ENCODE measurements at regions not wholly inside any gene's neighbourhood (a gene's known extent, or its start where the extent isn't known, plus 50 kb on each side); places are given as distances from the start of the nearest gene placed in this dataset.

DNA sequence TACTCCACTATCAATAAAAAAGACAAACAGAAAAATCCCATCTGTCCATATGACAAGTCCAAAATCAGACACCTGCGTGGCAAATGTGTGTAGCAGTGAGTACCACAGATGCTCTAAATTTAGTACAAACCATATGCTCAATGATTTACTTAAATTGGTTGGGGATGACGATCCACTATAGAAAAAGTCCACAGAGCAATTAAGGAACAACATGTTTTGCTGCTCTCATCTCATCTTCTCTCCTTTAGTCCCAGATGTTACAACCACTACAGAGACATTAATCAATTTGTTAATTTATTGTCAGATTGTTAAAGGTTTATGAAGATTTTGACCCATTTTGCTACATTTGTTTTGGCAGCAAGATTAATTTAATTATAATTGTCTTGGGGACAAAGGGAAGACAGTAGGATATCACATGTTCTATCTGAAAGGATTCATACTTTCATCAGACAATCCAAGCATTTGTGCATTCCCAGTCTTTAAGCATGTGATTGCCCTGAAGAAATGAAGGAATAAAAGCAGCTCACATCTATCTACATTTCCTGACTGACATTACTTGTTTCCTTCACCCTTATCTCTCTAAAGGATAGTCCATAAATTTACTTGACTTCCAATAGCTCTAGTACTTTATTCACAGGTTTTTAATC lies 2268.1 kb downstream of the PCDH7 start (continued):
- TF ChIP-seq SIX5 (IDR thresholded peaks at IDR 0.05; ENCODE audit: low read depth, low read length) = no peak
- TF ChIP-seq RFX5 (IDR thresholded peaks at IDR 0.05; ENCODE audit: borderline replicate concordance, low read depth, low read length) = no peak
- TF ChIP-seq SRF (IDR thresholded peaks at IDR 0.05; ENCODE audit: low read depth, low read length) = no peak
- no peak for TF ChIP-seq GTF2F1 (IDR thresholded peaks at IDR 0.05; ENCODE audit: borderline replicate concordance, low read depth, low read length)
- TF ChIP-seq, protein P1, sequence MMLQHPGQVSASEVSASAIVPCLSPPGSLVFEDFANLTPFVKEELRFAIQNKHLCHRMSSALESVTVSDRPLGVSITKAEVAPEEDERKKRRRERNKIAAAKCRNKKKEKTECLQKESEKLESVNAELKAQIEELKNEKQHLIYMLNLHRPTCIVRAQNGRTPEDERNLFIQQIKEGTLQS (IDR thresholded peaks at IDR 0.05; ENCODE audit: insufficient read depth, low read depth, low read length) = no peak
